Central memory CD8-positive, alpha-beta T cell (primary cell): ENCODE measurements at regions not wholly inside any gene's neighbourhood (a gene's known extent, or its start where the extent isn't known, plus 50 kb on each side); places are given as distances from the start of the nearest gene placed in this dataset.
"Not testable (repeated sequence)": the region's sequence is repeated elsewhere in the genome, so short reads cannot be mapped to it uniquely, and the experiment has no call there.

Experiments used
- ATAC-seq: fragments of 150-1000 bp; cut with Tn5 transposase; replicated peaks from 2 replicates; pipeline ENCODE4 v1.10.0; 2022; ENCODE audit warnings: mild to moderate bottlenecking, moderate FRiP score, moderate number of reproducible peaks; ENCODE audit not compliant: poor library complexity, severe bottlenecking; ENCODE audit errors: extremely low read depth
- DNase-seq, 2 donors: peaks; one replicate each; pipeline ENCODE4 v3.0.0; 2021; ENCODE audit warnings: low spot score in 2 of 2
- H3K27ac Mint-ChIP-seq: one replicate; pipeline ENCODE4 v1.8.0; 2022; ENCODE audit warnings: low read depth, mild to moderate bottlenecking, moderate library complexity, mixed read lengths
- H3K27me3 Mint-ChIP-seq: one replicate; pipeline ENCODE4 v1.8.0; 2022; ENCODE audit warnings: mixed read lengths
- H3K36me3 Mint-ChIP-seq: one replicate; pipeline ENCODE4 v1.8.0; 2022; ENCODE audit warnings: mild to moderate bottlenecking, moderate library complexity, mixed read lengths; ENCODE audit not compliant: insufficient read depth
- H3K4me1 Mint-ChIP-seq: one replicate; pipeline ENCODE4 v1.8.0; 2022; ENCODE audit warnings: mixed read lengths
- H3K4me3 Mint-ChIP-seq: one replicate; pipeline ENCODE4 v1.8.0; 2022; ENCODE audit warnings: mild to moderate bottlenecking, moderate library complexity, mixed read lengths
- H3K9me3 Mint-ChIP-seq: one replicate; pipeline ENCODE4 v1.8.0; 2022; ENCODE audit warnings: mixed read lengths

DNA sequence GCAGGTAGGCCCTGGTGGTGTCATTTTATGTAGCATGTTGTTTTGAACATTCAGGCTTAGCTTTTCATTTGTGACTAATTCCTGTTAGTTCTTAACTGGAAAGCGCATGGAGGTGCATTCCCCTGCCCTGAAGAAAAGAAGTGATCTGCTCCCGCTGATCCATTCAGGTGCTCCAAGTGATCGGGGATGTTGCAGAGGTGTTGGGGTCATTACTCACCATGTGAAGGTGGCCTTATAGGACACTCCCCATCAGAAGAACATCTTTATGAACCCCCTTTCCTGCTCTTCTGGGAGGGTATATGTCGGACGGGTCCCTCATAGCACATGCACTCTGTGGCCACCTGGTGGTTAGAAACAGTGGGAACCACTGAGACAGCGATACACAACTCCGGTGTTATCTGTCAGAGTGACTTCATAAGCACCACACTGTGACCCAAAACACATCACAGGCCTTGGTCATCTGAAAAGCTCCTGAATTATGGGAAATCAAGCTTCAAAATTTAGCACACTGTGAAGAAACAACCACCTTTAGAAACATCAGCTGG lies 172.5 kb upstream of the NOTCH2NLA start:
- peak; percentile 55 for ATAC-seq
- DNase-seq, H3K9me3 Mint-ChIP-seq, H3K36me3 Mint-ChIP-seq, H3K27me3 Mint-ChIP-seq: not testable (repeated sequence)
- Mint-ChIP-seq H3K4me3 (peak overlapping the region; percentile 45), H3K27ac (peak overlapping the region; percentile 70), H3K4me1 (peaks cover 21% of the 10 kb centered on the region)

DNA sequence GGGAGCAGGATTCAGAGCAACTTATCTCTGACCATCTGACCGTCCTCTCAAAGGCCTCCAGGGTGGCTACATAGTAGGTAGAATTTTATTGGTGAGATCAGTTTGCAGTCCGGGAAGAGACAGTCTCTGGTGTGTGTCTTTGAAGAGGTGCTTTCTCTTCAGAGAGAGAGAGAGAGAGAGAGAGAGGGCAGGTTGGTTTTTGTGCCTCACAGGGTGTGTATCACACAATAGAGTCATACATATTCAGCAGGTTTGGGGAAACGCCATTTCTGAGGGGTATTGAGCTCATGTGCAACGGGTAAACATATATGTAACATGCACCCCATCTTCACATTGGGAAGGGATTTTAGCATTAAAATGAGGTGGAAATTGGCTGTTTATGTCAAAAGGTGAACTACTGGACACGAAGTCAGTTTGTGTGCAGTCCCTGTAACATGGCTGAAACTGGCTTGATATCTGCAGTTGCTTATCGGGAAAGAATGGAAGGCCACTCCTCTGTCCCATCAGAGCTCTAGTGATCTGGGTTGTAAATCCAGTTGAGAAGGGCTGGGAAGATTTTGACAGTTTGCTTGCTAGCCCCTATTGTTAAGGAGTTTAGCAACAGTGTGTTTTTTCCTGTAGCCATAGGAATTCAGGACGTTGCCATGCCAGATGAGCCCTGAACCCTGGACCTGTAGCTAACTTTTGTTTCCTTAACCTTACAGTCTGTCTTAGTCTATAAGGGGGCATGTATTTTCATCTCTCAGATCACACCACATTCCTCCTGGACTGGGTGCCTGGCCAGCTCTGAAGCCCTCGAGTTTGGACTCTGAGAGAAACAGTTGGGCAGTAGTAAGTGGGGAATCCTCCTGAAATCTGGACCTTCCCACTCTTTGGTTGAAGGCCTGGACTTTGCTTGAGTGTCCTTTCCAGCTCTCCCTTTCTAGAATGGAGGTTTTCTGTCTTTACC lies 171.6 kb upstream of the NOTCH2NLA start:
- ATAC-seq: not testable (repeated sequence)

DNA sequence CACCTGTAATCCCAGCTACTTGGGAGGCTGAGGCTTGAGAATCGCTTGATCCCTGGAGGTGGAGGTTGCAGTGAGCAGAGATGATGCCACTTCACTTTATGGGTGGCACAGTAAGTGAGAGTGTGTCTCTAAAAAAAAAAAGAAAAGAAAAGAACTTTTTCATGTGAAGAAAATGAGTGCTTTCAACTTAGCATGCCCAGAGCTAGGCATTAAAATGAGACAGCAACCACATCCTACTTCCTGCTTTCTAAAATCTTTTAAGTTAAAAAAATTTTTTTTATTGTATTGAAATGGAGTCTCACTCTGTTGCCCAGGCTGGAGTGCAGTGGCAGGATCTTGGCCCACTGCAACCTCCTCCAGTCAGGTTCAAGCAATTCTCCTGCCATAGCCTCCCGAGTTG lies 170.4 kb upstream of the NOTCH2NLA start:
- not testable (repeated sequence) for H3K9me3 Mint-ChIP-seq, H3K4me3 Mint-ChIP-seq, H3K36me3 Mint-ChIP-seq, DNase-seq, H3K27me3 Mint-ChIP-seq
- H3K27ac Mint-ChIP-seq: peak overlapping the region; percentile 84
- peaks cover 21% of the 10 kb centered on the region for H3K4me1 Mint-ChIP-seq
- ATAC-seq: peak; percentile 85

More for the DNA sequence above, 171.6 kb upstream of the NOTCH2NLA start:
- not testable (repeated sequence) for H3K36me3 Mint-ChIP-seq, H3K9me3 Mint-ChIP-seq, H3K27me3 Mint-ChIP-seq, DNase-seq
- peaks cover 21% of the 10 kb centered on the region for H3K4me1 Mint-ChIP-seq
- H3K4me3 Mint-ChIP-seq: peak overlapping the region; percentile 36
- peak overlapping the region; percentile 84 for H3K27ac Mint-ChIP-seq

DNA sequence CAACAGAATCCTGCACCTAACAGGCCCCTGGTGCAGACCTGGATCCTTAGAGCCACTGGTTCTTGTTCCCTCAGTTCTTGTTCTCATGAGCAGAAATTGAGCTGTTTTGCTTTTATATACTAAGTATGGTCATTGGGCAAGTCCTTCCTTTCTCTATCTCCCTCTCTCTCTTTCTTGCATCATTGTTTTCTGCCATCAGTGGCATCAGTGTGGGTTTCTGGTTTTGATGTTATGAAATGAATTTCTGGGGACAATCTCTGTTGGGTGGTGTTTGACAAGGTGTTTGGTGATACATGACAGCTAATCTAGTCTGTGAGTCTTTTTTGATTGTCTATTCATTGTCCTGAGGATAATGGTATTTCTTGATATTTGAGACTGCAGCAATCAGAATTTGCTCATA lies 168.0 kb upstream of the NOTCH2NLA start:
- not testable (repeated sequence) for H3K27ac Mint-ChIP-seq, H3K27me3 Mint-ChIP-seq, H3K4me3 Mint-ChIP-seq, ATAC-seq, H3K36me3 Mint-ChIP-seq, H3K9me3 Mint-ChIP-seq, DNase-seq
- H3K4me1 Mint-ChIP-seq: peaks cover 17% of the 10 kb centered on the region

DNA sequence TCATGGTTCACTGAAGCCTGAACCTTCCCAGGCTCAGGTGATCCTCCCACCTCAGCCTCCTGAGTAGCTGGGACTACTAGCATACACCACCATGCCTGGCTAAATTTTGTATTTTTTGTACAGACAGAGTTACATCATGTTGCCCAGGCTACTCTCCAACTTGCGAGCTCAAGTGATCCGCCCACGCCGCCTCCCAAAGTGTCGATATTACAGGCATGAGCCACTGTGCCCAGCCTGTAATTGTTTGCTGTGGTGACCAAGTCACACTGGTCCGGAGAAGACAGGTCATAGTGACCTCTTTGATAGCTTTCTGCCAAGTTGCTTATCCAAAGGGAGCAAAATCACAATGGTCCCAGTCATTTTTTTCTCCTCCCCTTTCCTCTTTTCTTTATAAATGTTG lies 167.4 kb upstream of the NOTCH2NLA start:
- H3K36me3 Mint-ChIP-seq, H3K9me3 Mint-ChIP-seq, H3K27ac Mint-ChIP-seq, H3K4me3 Mint-ChIP-seq, DNase-seq, ATAC-seq, H3K27me3 Mint-ChIP-seq: not testable (repeated sequence)
- H3K4me1 Mint-ChIP-seq: peaks cover 11% of the 10 kb centered on the region

DNA sequence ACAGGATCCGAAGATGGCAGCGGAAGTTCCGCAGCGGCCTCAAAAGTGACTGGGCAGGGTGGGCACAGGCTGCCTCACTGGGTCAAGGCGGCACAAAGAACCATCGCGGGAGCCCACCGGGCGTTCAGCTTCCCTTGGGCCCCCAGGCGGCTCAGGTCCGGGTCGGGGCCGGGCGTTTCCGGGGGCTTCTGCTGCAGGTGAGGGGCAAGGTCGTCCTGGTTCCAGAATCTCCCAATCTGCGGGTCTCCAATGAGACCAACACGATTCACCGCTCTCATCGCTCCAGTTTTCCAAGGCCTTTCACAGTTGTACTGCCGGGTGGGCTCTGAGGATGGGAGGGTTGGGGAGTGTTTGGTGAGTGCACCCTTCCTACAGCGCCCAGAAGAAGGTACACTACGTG lies 165.0 kb upstream of the NOTCH2NLA start:
- not testable (repeated sequence) for H3K9me3 Mint-ChIP-seq, H3K27me3 Mint-ChIP-seq, H3K4me1 Mint-ChIP-seq, H3K4me3 Mint-ChIP-seq, DNase-seq, ATAC-seq, H3K27ac Mint-ChIP-seq, H3K36me3 Mint-ChIP-seq

DNA sequence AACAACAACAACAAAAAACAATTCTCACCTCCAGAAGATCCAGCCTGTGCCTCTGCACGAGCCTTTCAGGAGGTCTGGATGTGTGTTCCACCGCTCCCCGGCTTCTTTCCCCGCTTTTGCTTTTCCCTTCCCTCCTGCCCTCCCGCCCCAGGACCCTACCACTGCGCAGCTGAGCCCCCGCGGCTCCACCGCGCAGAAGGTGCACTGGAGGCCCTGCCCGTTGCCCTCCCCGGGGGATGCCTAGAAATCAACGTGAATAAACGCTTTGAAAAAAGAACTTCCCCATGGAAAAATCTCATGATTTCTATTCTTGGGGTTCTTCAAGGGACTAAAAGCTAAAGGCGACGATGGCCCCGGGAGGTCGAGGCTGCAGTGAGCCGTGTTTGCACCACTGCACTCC lies 164.3 kb upstream of the NOTCH2NLA start:
- H3K27me3 Mint-ChIP-seq, H3K36me3 Mint-ChIP-seq, H3K27ac Mint-ChIP-seq, ATAC-seq, H3K4me1 Mint-ChIP-seq, DNase-seq, H3K9me3 Mint-ChIP-seq, H3K4me3 Mint-ChIP-seq: not testable (repeated sequence)

DNA sequence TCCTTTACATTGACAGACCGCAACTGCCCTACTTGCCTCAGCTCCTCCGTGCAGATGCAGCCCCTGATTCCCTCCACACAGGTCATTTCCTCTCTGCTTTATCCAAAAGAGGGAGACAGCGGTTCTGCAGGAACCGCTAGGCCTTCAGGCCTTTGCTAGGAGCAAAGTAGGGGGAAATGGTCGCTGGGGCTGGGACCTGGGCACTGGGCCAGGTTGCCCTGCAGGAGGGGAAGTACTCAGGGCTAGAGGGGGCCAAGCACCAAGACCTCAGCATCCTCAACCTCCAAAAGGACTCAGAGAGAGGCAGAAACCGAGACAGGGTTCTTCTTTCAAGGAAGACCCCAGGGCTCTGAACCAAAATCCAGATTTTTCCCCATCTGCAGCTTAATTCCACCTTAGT lies 160.4 kb upstream of the NOTCH2NLA start:
- not testable (repeated sequence) for H3K27ac Mint-ChIP-seq, DNase-seq, ATAC-seq, H3K9me3 Mint-ChIP-seq, H3K4me3 Mint-ChIP-seq, H3K27me3 Mint-ChIP-seq
- Mint-ChIP-seq H3K4me1 (peaks cover 13% of the 10 kb centered on the region), H3K36me3 (peaks cover 12% of the 10 kb centered on the region)

DNA sequence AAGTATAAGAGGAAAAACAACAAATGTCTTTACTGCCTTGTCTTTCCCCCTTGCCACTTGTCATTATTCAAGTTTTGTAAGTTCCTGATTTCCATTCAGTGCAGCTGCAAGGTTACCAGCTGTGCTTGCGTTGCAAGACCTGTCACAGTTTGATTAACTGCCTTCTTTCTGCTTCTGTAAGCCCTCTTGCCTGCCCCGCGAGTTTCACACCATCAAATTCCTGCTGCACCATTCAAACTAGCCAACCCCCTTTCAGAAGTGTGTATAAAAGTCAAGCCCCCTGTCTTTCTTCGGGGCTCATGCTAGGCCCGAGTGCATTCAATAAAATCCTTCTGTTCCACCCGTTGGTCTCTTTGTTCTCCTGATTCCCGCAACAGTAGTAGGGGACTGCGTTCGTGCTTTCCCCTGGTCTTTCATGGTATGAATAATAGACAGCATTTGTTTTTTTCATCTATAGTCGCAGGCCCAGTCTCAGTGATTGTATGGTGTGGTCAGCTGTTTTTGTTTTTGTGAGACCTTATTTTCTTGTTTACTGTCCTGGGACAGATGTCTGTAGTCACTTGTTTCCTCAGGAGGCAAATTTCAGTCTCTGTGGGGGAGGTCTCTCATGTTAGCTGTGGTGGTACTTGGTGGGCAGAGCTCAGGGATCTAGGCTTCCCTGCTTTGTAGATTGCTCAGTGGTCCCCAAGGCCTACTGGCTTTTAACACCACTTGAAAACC lies 159.1 kb upstream of the NOTCH2NLA start:
- peak overlapping the region; percentile 88 for H3K4me3 Mint-ChIP-seq
- H3K27me3 Mint-ChIP-seq, H3K9me3 Mint-ChIP-seq, ATAC-seq, DNase-seq: not testable (repeated sequence)
- peaks cover 12% of the 10 kb centered on the region for H3K36me3 Mint-ChIP-seq
- H3K27ac Mint-ChIP-seq: peak overlapping the region; percentile 99
- H3K4me1 Mint-ChIP-seq: peaks cover 13% of the 10 kb centered on the region

DNA sequence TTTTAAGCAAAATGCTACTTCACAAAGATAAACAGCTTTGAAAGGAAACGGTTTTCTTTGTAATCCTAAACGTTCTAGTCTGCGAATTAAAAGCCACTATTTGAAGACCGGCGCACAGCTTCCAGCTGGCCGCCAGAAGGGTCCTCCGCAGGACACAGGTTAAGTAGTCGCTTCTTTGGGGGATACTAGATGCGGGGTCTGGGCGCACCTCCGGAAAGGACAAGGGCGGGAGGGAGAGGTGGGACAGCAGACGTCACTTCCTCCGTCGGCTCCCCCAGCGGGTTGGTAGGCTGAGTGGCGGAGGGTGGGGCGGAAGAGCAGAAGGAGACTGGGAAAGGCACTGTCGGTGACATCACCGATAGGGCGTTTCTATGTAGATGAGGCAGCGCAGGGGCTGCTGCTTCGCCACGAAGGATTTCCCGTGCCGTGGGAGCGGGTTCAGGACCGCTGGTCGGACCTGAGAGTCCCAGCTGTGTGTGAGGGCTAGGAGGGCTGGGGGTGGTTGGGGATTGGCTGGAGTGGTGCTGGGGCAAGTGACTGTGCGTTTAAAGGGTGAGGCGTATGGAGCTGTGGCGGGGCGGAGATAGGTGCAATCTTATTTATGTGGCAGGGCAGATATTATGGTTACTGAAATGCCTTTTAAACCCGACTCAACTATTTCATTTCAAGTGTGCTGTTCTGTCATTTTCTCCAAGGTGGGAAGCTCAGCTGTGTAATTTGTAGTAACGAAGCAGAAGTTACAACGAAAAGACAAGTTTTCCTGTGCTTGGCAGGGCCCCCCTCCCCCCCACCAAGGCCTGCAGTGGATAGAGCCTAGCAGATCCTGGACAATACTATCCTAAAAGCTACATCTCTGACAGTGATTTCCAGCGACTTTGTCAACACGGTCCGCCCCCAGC lies 158.3 kb upstream of the NOTCH2NLA start:
- DNase-seq (peak; percentile 53 to 69), ATAC-seq (peak; percentile 94)
- Mint-ChIP-seq H3K4me3 (peak overlapping the region; percentile 88), H3K4me1 (peaks cover 13% of the 10 kb centered on the region), H3K36me3 (peaks cover 11% of the 10 kb centered on the region), H3K27ac (peak overlapping the region; percentile 99)
- H3K9me3 Mint-ChIP-seq, H3K27me3 Mint-ChIP-seq: not testable (repeated sequence)

DNA sequence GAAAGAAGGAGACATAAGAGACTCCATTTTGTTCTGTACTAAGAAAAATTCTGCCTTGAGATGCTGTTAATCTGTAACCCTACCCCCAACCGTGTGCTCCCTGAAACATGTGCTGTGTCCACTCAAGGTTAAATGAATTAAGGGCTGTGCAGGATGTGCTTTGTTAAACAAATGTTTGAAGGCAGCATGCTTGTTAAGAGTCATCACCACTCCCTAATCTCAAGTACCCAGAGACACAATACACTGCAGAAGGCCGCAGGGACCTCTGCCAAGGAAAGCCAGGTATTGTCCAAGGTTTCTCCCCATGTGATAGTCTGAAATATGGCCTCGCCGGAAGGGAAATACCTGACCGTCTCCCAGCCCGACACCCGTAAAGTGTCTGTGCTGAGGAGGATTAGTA lies 152.4 kb upstream of the NOTCH2NLA start:
- Mint-ChIP-seq H3K36me3 (peaks cover 16% of the 10 kb centered on the region), H3K4me1 (peaks cover 17% of the 10 kb centered on the region)
- not testable (repeated sequence) for H3K9me3 Mint-ChIP-seq, H3K27ac Mint-ChIP-seq, DNase-seq, ATAC-seq, H3K4me3 Mint-ChIP-seq, H3K27me3 Mint-ChIP-seq
